NCI-H2196 (cell line): ENCODE measurements at regions not wholly inside any gene's neighbourhood (a gene's known extent, or its start where the extent isn't known, plus 50 kb on each side); places are given as distances from the start of the nearest gene placed in this dataset.
"Not testable (repeated sequence)": the region's sequence is repeated elsewhere in the genome, so short reads cannot be mapped to it uniquely, and the experiment has no call there.

Source experiments
- DNase-seq: peaks from one replicate; lab custom pipeline; 2025; ENCODE audit not compliant: unreplicated experiment; lab: John Stamatoyannopoulos, UW

DNA sequence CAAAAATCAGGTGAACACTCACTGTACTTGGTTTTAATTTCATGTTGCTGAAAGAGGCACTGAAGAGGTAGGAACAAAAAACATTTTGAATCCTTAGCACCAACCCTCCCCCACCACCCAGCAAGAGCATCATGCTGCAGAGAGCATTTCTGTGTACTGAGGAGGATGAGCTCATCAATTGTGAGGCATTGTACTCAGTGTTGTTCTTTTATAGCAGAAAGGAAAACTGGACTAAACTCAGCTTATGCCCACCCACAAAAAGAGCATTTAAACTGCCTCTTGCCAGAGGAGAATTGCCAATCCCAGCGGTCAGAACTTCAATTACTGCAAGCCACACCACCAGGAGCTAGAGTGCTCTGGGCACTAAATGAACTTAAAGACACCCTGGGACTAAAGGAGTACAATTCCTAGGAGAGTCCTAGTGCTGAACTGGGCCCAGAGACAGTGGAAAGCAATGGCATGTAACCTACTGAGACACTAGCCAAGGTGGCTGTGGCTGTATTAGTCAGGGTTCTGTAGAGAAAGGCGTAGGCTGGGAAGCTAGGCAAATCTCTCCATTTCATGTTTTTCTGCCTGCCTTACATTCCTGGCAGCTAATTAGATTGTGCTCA lies 280.7 kb upstream of the KLHL4 start:
- DNase-seq = no peak

DNA sequence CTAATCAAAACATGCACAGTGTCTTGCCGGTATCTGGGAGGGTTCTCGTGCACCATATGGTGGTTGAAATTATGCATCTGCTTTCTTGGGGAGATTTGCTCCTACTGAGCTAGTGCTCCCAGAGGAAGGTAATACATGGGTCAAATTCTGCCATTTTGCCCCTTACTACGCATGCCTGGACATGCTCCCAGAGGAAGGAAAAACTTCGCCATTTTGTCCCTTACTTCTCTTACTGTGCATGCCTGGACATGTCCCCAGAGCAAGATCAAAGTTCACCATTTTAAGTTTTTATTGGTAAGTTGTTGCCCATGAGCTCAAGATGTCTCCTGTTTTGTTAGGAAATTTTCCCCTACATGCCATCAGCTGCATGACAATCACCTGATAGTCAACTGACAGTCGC lies 252.1 kb upstream of the KLHL4 start:
- DNase-seq = no peak

- no peak for DNase-seq
Measured at GRCh38 chrX:87272491-87272890, 245.1 kb upstream of the KLHL4 start.

- DNase-seq = peak; percentile 6
Measured at GRCh38 chrX:87299563-87300160, 217.9 kb upstream of the KLHL4 start.

- DNase-seq = no peak
Measured at GRCh38 chrX:87310780-87311179, 206.8 kb upstream of the KLHL4 start.

DNA sequence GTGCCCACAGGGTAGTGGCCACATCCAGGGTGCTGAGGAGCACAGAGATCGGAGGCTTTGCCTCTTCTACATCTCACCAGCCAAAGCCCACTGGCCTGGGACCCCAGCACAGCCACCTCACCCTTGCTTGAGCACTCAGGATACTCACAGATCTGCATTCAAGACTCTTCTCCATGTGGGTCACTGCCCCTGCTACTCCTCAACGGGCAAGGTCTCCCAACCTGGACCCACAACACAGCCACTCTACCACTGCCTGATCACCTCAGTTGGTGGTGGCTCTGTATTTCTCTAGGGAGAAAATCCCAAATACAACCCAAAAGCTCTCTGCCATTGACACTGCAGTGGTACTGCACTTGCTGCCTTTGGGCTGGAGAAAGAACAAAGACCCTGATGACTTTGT lies 190.3 kb upstream of the KLHL4 start:
- DNase-seq = no peak

DNA sequence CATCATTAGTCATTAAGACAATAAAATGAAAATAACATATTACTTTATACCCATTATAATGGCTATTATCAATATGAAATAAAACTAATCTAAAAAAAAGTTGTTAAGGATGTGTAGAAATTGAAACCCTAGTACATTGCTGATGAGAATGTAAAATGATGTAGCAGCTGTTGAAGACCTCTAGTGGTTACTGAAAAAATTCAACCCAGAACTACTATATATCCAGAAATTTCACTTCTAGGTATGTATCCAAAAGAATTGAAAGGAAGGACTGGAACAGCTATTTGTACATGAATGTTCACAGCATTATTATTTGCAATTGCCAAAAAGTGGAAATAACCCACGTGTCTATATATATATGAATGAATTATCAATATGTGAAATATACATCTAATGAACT lies 180.3 kb upstream of the KLHL4 start:
- DNase-seq = no peak

GRCh38 chrX:87338510-87338909 lies 179.1 kb upstream of the KLHL4 start:
- peak; percentile 0 for DNase-seq

DNA sequence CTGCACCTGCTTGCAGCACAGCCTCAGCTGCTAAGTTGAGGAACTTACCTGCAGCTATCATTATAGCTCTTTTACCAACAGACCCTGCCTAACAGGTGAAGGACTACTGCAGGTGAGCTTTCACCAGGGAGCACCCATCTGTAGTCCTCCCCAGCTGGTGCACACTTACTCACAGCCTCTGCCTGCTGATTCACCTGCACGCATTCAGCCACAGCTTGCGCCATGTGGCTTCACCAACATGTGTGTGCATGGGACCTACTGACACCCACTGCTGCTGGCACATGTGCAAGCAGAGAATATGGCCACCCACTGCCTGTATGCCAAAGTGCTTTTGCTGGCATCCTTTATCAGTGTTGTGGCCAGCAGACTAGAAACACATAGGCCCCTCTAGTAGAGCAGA lies 146.7 kb upstream of the KLHL4 start:
- no peak for DNase-seq

- no peak for DNase-seq
Measured at GRCh38 chrX:87374324-87374723, 143.3 kb upstream of the KLHL4 start.

DNA sequence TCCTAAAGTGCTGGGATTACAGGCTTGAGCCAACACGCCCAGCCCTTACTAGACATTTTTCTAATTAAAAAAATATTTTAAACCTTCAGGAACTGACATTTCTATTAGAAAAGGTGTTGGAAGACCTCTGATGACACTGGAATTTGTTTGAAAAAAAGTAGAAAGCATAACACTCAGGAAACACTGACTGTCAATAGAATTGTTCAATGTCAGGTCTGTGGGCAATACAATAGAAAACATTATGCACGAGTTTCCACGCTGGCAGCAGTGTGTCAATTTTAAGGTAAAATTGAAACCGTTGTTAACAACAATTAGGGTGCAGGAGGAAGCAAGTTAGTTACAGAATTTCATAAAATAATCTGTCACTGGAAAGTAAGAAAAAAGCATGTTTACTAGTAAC lies 140.7 kb upstream of the KLHL4 start:
- no peak for DNase-seq

GRCh38 chrX:87388381-87388780 lies 129.2 kb upstream of the KLHL4 start:
- no peak for DNase-seq

GRCh38 chrX:87391742-87392141 lies 125.9 kb upstream of the KLHL4 start:
- no peak for DNase-seq

DNA sequence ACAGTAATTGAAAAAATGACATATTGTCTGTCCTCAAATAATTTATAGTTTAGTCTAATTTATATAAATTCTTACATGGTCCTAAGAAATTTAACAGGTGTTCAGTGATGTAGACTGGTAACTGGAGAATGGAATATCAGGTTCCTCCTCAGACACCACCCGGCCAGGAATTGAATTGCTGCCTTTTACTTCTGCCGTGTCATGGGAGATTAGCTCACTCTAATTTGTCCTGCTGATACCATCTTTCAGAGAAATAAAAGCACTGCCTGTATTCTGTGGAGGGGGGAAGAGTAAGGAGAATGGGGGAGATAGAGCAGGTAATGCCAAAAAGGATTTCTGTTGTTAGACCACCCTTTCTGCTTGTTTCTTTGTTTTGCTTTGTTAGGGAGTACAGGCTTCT lies 125.2 kb upstream of the KLHL4 start:
- DNase-seq = no peak

GRCh38 chrX:87397103-87397886 lies 120.3 kb upstream of the KLHL4 start:
- no peak for DNase-seq

DNA sequence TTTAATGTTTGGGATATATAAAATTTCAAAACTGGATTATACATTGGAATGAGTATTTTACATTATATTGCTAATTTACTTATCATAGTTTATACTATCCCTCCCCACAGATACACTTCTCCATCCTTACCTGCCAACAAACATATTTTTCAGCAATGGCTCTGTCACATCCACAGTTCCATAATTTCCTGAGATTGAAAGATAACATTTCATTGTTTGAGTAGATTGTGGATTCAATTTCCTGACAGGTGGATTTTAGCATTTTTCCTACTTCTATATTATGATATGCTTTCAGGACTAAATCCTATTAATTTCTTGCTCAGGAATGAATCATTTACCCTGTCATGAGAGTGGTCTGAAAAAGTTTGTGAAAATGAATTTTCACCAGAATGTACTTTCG lies 115.3 kb upstream of the KLHL4 start:
- no peak for DNase-seq

GRCh38 chrX:87403551-87403950 lies 114.1 kb upstream of the KLHL4 start:
- no peak for DNase-seq

GRCh38 chrX:87409113-87409841 lies 108.3 kb upstream of the KLHL4 start:
- DNase-seq = no peak

- DNase-seq = no peak
Measured at GRCh38 chrX:87425618-87426017, 92.0 kb upstream of the KLHL4 start.

GRCh38 chrX:87434618-87435017 lies 83.0 kb upstream of the KLHL4 start:
- DNase-seq = no peak

- DNase-seq = not testable (repeated sequence)
Measured at GRCh38 chrX:87448613-87449012, 69.0 kb upstream of the KLHL4 start.

DNA sequence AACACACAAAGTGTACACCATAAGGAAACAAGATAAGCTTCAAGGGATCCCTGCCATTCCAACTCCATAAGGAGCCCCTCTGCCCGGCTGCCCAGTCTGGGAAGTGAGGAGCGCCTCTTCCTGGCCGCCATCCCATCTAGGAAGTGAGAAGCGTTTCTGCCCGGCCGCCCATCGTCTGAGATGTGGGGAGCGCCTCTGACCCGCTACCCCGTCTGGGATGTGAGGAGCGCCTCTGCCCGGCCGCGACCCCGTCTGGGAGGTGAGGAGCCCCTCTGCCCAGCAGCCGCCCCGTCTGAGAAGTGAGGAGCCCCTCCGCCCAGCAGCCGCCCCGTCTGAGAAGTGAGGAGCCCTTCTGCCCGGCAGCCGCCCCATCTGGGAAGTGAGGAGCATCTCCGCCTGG lies 51.8 kb upstream of the KLHL4 start:
- DNase-seq = not testable (repeated sequence)
